SK-N-SH (cell line): ENCODE measurements at regions not wholly inside any gene's neighbourhood (a gene's known extent, or its start where the extent isn't known, plus 50 kb on each side); places are given as distances from the start of the nearest gene placed in this dataset.

Experiments
- CTCF ChIA-PET: fragments of 300-600, 350-600 bp; formaldehyde crosslinking; extraction: SDS; loops from one replicate; lab custom pipeline; 2021; lab: Yijun Ruan, JAX
- POLR2A ChIA-PET: fragments of 350-600 bp; sonication (Branson Sonifier 250); formaldehyde crosslinking; extraction: SDS; loops from one replicate; lab custom pipeline; 2020; ENCODE audit warnings: antibody characterized with exemption, inconsistent platforms; lab: Yijun Ruan, JAX
- DNase-seq: peaks from one replicate; pipeline ENCODE4 v3.0.0; 2012
- H2AFZ ChIP-seq: fragments of 200-600 bp; sonication (generic); 2 replicates; pipeline ENCODE4 v1.8.1; 2016; ENCODE audit warnings: antibody characterized with exemption, mild to moderate bottlenecking, low read depth
- H3F3A ChIP-seq: fragments of 200-600 bp; sonication (generic); replicated peaks from 2 replicates; pipeline ENCODE3; 2016; ENCODE audit warnings: antibody characterized with exemption, mild to moderate bottlenecking; ENCODE audit not compliant: insufficient read depth
- H3K27ac ChIP-seq, 2 experiments: fragments of 200-500 bp in 1 of 2; fragments of 200-600 bp in 1 of 2; sonication (Bioruptor generic) in 1 of 2; sonication (generic), shearing (Covaris generic) in 1 of 2; 2 replicates each; pipeline versions ENCODE4 v1.5.1 to v1.6.1; 2014 to 2016; ENCODE audit warnings: low read depth in 2 of 2, inconsistent platforms in 1 of 2, low read length in 1 of 2, mild to moderate bottlenecking in 1 of 2, mixed read lengths in 1 of 2
- H3K27me3 ChIP-seq: fragments of 200-600 bp; sonication (generic), shearing (Covaris generic); 2 replicates; pipeline ENCODE4 v1.6.1; 2016; ENCODE audit warnings: mixed run types; ENCODE audit not compliant: insufficient read depth
- H3K36me3 ChIP-seq, 2 experiments: fragments of 200-500 bp in 1 of 2; fragments of 200-600 bp in 1 of 2; sonication (Bioruptor generic) in 1 of 2; sonication (generic) in 1 of 2; replicated peaks in 1 of 2; 2 replicates each; pipeline versions ENCODE3 to v1.5.1; 2014 to 2016; ENCODE audit warnings: low read length in 1 of 2, mild to moderate bottlenecking in 1 of 2; ENCODE audit not compliant: insufficient read depth in 2 of 2, control insufficient read depth in 1 of 2
- H3K4me1 ChIP-seq, 2 experiments: fragments of 200-500 bp in 1 of 2; fragments of 200-600 bp in 1 of 2; sonication (Bioruptor generic) in 1 of 2; sonication (generic), shearing (Covaris generic) in 1 of 2; 2 replicates each; pipeline versions ENCODE4 v1.5.1 to v1.6.1; 2014 to 2016; ENCODE audit warnings: low read depth in 1 of 2, low read length in 1 of 2, mixed run types in 1 of 2; ENCODE audit not compliant: insufficient read depth in 2 of 2, control insufficient read depth in 1 of 2
- H3K4me2 ChIP-seq: fragments of 200-600 bp; sonication (generic), shearing (Covaris generic); 2 replicates; pipeline ENCODE4 v1.6.1; 2017; ENCODE audit warnings: mixed run types
- H3K4me3 ChIP-seq, 2 experiments: fragments of 200-500 bp in 1 of 2; fragments of 200-600 bp in 1 of 2; sonication (Bioruptor generic) in 1 of 2; sonication (generic), shearing (Covaris generic) in 1 of 2; 2 replicates each; pipeline versions ENCODE4 v1.5.1 to v1.8.1; 2014 to 2016; ENCODE audit warnings: low read depth in 2 of 2, inconsistent platforms in 1 of 2, low read length in 1 of 2, mild to moderate bottlenecking in 1 of 2, mixed read lengths in 1 of 2, moderate library complexity in 1 of 2
- H3K79me2 ChIP-seq: fragments of 200-600 bp; sonication (generic); 2 replicates; pipeline ENCODE4 v1.8.1; 2017; ENCODE audit warnings: mild to moderate bottlenecking; ENCODE audit not compliant: insufficient read depth
- H3K9ac ChIP-seq: fragments of 200-600 bp; sonication (generic); 2 replicates; pipeline ENCODE4 v1.6.1; 2017; ENCODE audit warnings: mixed run types
- H3K9me2 ChIP-seq: fragments of 200-600 bp; sonication (generic); 2 replicates; pipeline ENCODE4 v1.6.1; 2017; ENCODE audit warnings: mixed run types
- H3K9me3 ChIP-seq: fragments of 200-600 bp; sonication (generic); 2 replicates; pipeline ENCODE4 v1.6.1; 2017; ENCODE audit warnings: mixed run types, mild to moderate bottlenecking, moderate library complexity
- H4K20me1 ChIP-seq: fragments of 200-600 bp; sonication (generic); 2 replicates; pipeline ENCODE4 v1.6.1; 2017; ENCODE audit warnings: mild to moderate bottlenecking, mixed run types; ENCODE audit not compliant: insufficient read depth
- CHD2 ChIP-seq: fragments of 150-350 bp; IDR thresholded peaks from 2 replicates; pipeline ENCODE4 v1.6.1; 2018; ENCODE audit warnings: low read length; ENCODE audit not compliant: partially characterized antibody
- CTCF ChIP-seq: fragments of 200-600 bp; sonication (generic); IDR thresholded peaks from 2 replicates; pipeline ENCODE4 v1.6.1; 2017; ENCODE audit warnings: antibody characterized with exemption, mild to moderate bottlenecking, moderate library complexity
- FOXJ3 ChIP-seq: sonication (generic); formaldehyde crosslinking; IDR thresholded peaks from 2 replicates; pipeline ENCODE4 v1.5.1; 2020; ENCODE audit warnings: mild to moderate bottlenecking, missing genetic modification reagents
- FOXM1 ChIP-seq: IDR thresholded peaks from 2 replicates; pipeline ENCODE4 v1.4.0; 2012; ENCODE audit warnings: low read depth, mild to moderate bottlenecking
- JUND ChIP-seq: IDR thresholded peaks from 2 replicates; pipeline ENCODE4 v1.4.0; 2012
- MEF2A ChIP-seq: IDR thresholded peaks from 2 replicates; pipeline ENCODE4 v1.4.0; 2012; ENCODE audit warnings: low read depth, borderline replicate concordance
- MXI1 ChIP-seq: IDR thresholded peaks from 2 replicates; pipeline ENCODE4 v1.6.1; 2012; ENCODE audit warnings: mild to moderate bottlenecking, low read depth, low read length, improper control_type of control experiment
- RCOR1 ChIP-seq: fragments of 150-350 bp; IDR thresholded peaks from 2 replicates; pipeline ENCODE4 v1.6.1; 2017; ENCODE audit warnings: antibody characterized with exemption, low read length
- REST ChIP-seq: IDR thresholded peaks from 2 replicates; pipeline ENCODE4 v1.6.1; 2012; ENCODE audit warnings: mild to moderate bottlenecking, low read depth, low read length, moderate library complexity
- SIN3A ChIP-seq: IDR thresholded peaks from 2 replicates; pipeline ENCODE4 v1.6.1; 2012; ENCODE audit warnings: low read depth, mild to moderate bottlenecking, low read length, moderate library complexity, borderline replicate concordance
- USF2 ChIP-seq: fragments of 150-350 bp; IDR thresholded peaks from 2 replicates; pipeline ENCODE4 v1.6.1; 2017; ENCODE audit warnings: antibody characterized with exemption, low read length, low read depth, borderline replicate concordance
- YY1 ChIP-seq: IDR thresholded peaks from 2 replicates; pipeline ENCODE4 v1.4.0; 2012; ENCODE audit warnings: low read depth, mild to moderate bottlenecking
- WGBS: methylation state at CpG from one replicate; pipeline ENCODE4 v1.1.6; 2017; ENCODE audit warnings: low lambda C conversion rate; 5-methylcytosine and 5-hydroxymethylcytosine counted together
- TF ChIP-seq, protein P1 (sequence below): fragments of 150-350 bp; IDR thresholded peaks from 2 replicates; pipeline ENCODE4 v1.6.1; 2016; ENCODE audit warnings: mild to moderate bottlenecking, low read depth, low read length
- TF ChIP-seq, protein P2 (sequence below): IDR thresholded peaks from 2 replicates; pipeline ENCODE4 v1.4.0; 2012; ENCODE audit warnings: low read depth, borderline replicate concordance

DNA sequence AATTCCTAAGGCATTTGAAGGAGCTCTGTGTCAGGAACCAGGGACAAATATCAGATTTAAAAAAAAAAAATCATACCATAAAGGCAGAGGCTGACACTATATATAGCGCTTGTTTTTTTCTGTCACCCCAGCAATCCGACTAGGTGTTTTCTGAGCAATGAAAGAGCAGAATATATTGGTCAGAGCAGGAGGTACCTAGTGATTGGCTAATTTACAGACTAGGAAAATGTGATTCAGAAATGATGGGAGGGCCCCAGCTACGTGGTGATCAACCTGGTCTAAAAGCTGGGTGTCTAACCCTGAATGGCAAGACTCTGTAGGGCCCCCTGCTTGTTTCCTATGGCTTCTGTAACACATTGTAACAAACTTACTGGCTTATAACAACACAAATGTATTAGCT lies 195.5 kb upstream of the XYLT1 start:
- H3K4me2 ChIP-seq, result no peak overlapping the region
- 75% methylated on average over 3 of the region's 3 CpGs for WGBS

More for the DNA sequence above, 195.5 kb upstream of the XYLT1 start:
- no peak for DNase-seq
- Histone ChIP-seq H3K79me2 (no peaks in the 10 kb centered on the region), H3K27ac (no peak overlapping the region), H3F3A (no peaks in the 10 kb centered on the region), H3K9ac (no peak overlapping the region), H3K36me3 (no peaks in the 10 kb centered on the region), H3K4me3 (no peak overlapping the region), H3K27me3 (no peaks in the 10 kb centered on the region), H3K4me1 (peaks cover 0 to 11% of the 10 kb centered on the region in 2 experiments; a peak in 1 of 4 replicates), H3K9me3 (no peaks in the 10 kb centered on the region), H2AFZ (no peak overlapping the region), H4K20me1 (no peaks in the 10 kb centered on the region), H3K9me2 (no peaks in the 10 kb centered on the region)
- ChIA-PET POLR2A (no interaction called here), CTCF (interaction anchor here (0.6 kb wide), 1 partner anchor 320 kb away, joined by 3 read pairs; no protein-coding TSS in a partner anchor)
- TF ChIP-seq SIN3A, result no peak
- no peak for TF ChIP-seq JUND
- TF ChIP-seq CHD2, result no peak
- no peak for TF ChIP-seq CTCF
- no peak for TF ChIP-seq FOXM1
- no peak for TF ChIP-seq FOXJ3
- TF ChIP-seq, protein P1, sequence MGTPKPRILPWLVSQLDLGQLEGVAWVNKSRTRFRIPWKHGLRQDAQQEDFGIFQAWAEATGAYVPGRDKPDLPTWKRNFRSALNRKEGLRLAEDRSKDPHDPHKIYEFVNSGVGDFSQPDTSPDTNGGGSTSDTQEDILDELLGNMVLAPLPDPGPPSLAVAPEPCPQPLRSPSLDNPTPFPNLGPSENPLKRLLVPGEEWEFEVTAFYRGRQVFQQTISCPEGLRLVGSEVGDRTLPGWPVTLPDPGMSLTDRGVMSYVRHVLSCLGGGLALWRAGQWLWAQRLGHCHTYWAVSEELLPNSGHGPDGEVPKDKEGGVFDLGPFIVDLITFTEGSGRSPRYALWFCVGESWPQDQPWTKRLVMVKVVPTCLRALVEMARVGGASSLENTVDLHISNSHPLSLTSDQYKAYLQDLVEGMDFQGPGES, result no peak
- TF ChIP-seq USF2, result no peak
- no peak for TF ChIP-seq REST
- TF ChIP-seq, protein P2, sequence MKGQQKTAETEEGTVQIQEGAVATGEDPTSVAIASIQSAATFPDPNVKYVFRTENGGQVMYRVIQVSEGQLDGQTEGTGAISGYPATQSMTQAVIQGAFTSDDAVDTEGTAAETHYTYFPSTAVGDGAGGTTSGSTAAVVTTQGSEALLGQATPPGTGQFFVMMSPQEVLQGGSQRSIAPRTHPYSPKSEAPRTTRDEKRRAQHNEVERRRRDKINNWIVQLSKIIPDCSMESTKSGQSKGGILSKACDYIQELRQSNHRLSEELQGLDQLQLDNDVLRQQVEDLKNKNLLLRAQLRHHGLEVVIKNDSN, result no peak
- TF ChIP-seq YY1, result no peak
- no peak for TF ChIP-seq MEF2A
- no peak for TF ChIP-seq RCOR1
- no peak for TF ChIP-seq MXI1
